Stimulated activated CD8-positive, alpha-beta memory T cell treated with anti-CD3 and anti-CD28 coated beads, Interleukin-4, amount 100 ng/mL, for 48 hours (primary cell): ENCODE measurements at regions not wholly inside any gene's neighbourhood (a gene's known extent, or its start where the extent isn't known, plus 50 kb on each side); places are given as distances from the start of the nearest gene placed in this dataset.

Source experiments
- DNase-seq: peaks from one replicate; pipeline ENCODE4 v3.0.0-alpha.2; 2020

DNA sequence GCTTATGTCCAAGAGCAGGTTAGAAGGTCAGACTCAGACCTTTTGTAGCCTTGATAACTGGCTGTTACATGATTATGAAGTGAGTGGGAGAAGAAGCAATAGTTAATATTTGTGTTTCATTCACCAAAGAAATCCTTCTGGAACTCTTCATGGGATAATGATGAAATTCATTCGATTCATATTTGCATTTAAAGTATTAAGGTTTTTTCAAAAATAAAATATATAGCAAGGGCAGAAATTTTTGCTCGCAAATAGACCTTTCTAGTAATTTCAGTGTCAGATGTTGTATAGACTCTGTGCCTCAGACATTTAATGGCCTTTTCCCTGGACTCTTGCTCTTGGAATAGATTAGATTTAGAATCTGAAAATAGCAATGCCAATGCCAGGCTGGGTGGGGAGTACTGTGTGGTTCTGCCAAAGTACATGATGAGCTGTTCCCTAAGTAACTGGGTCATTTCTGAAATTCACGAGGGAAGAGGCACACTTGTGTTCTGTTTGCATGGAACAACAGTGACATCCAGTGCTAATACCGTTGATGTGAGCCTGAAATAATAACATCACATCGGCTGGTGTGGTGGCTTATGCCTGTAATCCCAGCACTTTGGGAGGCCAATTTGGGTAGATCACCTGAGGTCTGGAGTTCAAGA, 119.2 kb downstream of the MBL2 start:
- no peak for DNase-seq

DNA sequence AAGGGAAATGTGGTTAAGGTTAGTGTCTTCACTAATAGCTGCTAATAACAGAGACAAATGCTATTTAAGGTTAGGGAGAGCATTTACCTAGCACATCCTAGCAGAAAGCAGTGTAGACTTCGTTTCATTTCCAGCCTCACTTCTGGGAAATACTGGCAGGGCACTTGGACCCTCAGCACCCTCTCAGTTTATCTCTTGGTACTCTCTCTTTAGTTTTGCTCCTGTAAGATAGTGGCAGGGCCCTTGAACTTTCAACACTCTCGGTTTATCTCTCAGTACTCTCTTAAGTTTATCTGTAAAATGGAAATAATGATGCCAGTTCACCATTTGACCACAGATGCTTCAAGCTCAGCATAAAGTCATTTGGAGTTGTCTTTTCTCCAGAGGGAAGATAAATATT, 118.4 kb downstream of the MBL2 start:
- no peak for DNase-seq

DNA sequence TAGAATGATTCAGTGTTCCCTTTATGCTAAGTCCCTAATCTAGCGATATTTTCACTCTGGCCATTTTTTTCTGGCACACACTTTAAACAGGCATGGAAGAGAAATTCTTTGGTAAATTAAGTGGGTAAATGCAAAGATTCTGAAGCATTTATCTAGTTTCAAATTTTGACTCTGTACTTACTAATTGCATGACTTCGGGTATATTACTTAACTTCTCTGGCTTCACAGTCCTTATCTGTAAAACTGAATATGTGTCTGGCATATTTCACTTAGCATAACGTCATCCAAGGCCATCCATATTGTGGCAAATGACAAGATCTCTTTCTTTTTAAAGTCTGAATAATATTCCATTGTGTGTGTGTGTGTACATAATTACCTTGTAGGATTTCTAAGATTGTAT, 114.5 kb downstream of the MBL2 start:
- DNase-seq: no peak

DNA sequence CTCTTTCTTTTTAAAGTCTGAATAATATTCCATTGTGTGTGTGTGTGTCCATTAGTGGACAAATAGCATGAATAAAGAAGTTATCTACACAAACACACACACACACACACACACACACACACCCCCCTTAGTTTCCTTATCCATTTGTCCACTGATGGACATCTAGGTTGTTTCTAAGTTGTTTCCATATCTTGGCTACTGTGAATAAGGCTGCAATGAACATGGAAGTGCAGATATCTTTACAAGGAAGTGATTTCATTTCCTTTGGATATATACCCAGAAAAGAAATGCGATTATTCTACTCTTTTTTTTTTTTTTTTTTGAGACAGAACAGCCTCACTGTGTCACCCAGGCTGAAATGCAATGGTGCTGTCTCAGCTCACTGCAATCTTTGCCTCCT, 113.5 kb downstream of the MBL2 start:
- no peak for DNase-seq

DNA sequence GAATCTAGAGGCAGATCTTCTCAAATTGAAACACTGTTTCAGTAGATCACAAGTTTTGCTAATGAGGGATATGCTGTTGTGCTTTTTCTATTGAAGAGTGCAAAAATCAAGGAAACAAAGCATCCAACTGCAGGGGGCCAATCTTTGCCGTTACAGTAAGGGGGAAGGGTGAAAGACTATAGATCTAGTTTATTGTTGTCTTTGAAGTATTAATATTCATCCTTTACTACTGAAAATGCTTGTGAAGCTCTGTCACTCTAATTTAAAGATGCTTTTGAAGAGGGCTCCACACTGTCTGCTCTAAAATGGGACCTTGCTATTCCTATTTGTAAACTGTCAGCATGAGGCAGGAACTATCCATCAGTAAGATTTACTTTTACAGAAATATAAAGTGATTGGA, 110.3 kb downstream of the MBL2 start:
- no peak for DNase-seq

DNA sequence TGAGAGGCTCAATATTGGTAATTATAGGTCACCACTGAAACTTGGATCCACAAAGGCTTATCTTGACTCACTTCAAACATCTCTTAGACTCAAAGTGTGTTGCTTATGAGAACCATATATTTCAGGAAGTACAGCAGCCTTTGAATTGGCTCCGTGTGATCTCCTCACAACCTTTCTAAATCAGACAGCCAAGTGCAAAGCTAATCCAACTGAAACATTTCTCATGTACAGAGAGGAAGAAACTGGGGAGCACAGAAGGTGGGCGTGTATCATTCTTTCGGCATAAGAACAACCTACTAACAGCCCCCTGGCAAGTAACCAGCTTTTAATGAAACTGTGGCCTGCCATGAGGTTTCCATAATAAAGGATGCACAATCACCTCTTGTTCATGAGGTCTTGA, 109.4 kb downstream of the MBL2 start:
- DNase-seq: no peak

DNA sequence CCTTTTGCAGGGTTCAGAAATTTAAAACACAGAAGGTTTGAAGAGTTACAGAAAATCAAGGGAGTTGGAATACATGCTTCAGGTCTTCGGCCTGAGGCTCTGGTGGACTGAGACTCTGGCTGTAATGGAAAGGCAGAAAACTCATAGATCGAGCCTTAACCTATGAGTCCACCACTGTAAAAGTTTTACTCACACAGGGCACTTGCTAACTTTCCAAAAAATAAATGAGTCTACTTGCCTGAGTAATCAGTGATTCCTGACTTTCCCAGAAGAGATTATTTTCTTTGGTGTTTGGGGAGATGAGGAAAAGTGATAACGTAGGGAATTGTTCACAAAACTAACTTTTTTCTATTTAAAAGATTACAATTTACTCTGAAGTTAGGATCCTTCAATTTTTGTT, 108.0 kb downstream of the MBL2 start:
- no peak for DNase-seq

DNA sequence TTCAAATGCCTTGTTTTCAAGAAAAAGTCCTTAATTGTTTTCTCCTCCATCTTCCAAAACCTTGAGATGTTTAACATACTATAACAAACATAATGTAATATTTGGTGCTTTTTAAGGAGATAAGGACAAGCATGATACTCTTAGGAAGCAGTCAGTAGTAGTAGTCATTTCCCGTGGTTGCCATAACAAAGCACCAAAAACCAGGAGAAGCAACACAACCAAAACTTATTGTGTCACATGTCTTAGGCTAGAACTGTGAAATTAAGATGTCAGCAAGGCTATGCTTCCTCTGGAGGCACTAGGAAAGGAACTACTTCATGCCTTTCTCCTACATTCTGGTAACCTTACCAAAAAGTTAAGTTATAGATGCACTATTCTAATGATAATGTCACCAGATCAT, 106.8 kb downstream of the MBL2 start:
- DNase-seq: no peak

DNA sequence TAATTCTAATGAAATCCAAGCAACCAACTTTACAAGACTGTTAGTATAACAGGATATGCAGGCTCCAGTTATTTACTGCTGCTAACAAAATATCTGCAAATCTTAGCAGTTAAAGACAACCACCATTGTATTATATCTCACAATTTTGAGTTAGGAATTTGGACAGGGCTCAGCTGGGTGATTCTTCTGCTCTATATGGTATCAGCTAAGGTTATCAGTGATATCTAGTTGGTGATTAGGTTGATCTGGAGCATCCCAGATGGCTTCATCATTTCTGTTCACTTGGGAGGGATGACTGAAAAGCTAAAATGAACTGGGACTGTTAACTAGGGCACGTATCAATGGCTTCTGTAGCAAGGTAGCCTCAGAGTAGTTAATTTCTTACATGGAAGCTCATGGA, 105.7 kb downstream of the MBL2 start:
- no peak for DNase-seq

DNA sequence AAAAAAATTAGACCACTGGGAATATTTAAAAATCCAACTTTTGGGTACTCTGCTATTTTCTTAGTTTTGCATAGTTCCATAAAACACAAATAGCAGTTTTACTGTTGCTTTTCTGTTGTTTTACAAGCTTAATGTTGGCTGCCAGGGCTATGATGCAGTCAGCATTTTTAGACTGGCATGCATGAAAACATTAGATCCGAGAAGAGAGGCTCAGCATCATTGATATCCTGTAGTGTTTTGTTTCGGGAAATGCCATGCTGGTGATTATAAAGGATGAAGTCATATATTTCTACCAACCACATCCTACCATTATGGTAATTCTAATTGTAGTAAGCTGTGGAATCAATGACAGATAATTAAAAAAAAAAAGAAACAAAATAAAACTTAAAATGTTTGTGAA, 104.6 kb downstream of the MBL2 start:
- DNase-seq: no peak

DNA sequence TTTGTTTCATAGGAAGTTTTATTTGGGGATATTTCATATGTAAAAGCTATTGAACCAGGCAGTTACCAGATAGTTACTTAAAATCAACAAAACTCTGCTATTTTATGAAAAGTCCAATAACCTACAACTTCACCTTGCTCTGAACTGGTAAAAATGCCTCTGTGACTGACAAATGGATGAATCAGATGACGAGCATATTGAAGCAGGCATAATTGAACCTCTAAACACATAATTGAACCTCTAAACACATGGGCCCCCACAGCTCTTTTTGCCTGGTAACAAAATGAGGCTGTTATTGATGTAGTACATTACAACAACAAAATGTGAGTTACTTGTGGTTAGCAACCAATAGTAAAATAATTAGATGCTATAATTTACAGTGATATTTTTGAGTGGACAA, 99.7 kb downstream of the MBL2 start:
- no peak for DNase-seq

DNA sequence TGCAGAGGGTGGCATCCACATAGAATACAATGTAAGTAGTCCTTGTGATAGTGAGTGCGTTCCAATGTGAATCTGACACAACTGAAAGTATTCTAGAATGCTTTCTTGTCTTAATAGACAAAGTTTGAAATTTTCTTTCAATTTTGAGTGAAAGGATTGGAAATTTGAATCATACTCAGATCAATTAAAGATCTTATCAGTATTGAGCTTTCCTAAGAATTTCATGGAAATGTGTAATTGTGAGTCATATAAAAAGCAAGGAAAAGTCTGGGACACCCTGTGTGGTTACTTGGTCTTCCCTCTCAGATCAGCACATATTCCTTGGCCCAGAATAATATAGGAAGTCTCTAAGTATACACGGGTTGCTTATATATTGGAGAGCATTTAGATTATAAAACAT, 99.1 kb downstream of the MBL2 start:
- no peak for DNase-seq

DNA sequence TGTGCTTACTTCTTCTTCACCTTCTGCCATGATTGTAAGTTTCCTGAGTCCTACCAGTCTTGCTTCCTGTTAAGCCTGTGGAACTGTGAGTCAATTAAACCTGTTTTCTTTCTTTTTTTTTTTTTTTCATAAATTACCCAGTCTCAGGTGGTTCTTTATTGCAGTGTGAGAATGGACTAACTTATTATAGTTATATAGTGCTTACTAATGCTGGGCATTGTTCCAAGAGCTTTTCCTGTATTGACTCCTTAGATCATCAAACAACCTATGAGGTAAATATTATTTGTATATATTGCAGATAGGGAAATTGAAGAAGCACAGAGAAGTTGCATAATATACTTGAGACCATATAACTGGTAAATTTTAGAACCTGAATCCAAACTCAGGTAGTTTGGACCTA, 98.1 kb downstream of the MBL2 start:
- DNase-seq: no peak

DNA sequence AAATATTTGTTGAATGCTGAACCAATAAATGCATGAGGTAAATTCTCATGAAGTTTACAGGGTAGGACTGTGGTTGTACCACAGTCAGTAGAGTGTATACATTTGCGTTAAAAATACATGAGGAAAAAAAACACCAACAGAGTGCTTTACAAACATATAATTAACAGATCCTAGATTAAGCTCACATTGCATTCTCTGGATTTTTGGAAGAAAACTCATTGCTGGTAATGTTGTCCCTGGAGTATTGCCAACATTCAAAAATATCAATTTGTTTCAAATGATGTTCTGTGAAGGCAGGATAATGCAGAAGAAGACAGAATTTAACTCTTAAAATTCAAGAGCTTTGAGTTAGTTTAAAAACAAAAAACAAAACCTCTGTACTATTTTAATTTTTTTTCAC, 95.5 kb downstream of the MBL2 start:
- no peak for DNase-seq

DNA sequence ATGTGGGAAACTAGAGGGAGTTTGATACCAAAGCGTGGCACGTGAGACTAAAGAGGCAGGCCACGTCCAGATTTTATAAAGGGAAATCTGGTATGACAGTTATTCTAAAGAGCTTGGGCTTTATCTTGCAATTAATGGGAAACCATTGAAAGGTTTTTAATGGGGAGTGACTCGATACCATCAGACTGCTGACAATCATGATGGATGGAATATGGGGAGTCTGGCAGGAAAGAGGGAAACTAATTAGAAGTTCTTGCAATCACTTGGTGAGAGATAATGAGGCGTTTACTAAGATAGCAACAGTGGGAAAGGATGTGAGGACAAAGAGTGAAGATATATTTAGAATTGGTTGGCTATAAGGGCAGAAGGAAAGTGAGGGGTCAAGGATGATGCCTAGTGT, 94.0 kb downstream of the MBL2 start:
- DNase-seq: no peak

DNA sequence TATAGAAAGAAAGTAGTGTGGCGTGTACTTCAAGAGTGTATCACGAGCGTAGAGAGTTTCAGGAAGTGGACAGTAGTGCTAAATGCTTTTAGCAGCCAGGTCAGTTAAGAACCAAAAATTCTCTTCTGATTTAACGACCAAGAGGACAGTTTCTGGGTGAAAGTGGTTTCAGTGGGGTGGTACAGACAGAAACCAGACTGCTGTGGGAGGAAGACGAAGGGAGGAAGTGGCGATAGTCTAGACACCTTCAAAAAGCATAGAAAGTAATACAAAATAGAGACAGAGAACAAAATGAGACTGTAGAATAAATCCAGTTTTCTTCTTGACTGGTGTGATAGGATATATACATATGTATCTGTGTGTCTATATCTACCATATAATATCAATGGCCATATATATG, 93.5 kb downstream of the MBL2 start:
- no peak for DNase-seq

DNA sequence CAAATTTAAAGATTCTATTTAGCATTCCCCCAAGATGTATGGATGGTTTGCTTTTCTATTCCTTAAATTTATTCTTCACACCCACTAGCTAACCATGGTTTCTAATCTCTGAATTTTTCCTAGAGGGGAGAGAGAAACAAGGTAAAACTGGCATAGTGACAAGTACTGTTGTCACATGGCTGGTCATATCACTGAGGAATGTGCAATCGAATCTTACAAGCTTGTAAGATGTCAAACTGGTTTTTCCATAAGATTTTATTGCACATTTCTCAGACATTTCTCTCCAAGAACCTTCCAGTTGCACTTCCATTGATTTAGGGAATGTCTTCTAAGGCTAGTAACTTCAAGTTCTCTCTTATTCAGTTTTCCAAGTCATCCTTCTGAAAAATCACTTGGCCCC, 89.8 kb downstream of the MBL2 start:
- DNase-seq: no peak

DNA sequence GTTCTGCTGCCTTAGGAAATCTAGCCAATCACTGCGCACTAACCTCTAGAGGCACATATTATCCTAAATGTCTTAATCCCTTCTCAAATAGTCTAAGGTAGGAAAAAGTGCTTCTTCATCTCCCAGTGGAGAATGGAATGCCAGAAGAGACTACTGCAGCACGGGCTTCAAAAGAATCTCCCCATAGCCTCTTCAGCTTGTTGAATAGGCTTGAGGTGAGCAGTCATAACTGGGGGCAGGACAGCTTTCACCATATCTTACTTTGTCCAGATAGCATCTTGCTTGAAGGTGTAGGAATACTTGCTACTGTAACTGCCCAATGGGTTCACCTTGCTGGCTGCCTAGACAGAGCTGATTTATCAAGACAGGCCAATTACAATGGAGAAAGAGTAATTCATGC, 88.8 kb downstream of the MBL2 start:
- DNase-seq: no peak

DNA sequence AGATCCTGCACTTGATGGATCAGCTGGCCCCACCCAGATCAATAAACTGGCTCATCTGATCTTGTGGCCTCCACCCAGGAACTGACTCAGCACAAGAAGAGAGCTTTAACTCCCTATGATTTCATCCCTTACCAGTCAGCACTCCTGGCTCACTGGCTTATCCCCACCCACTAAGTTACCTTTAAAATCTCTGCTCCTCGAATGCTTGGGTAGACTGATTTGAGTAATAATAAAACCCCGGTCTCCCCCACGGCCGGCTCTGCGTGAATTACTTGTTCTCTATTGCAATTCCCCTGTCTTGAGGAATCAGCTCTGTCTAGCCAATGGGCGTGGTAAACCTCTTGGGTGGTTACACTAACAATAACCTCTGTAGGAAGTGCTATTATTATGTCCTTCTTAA, 83.7 kb downstream of the MBL2 start:
- DNase-seq: no peak

DNA sequence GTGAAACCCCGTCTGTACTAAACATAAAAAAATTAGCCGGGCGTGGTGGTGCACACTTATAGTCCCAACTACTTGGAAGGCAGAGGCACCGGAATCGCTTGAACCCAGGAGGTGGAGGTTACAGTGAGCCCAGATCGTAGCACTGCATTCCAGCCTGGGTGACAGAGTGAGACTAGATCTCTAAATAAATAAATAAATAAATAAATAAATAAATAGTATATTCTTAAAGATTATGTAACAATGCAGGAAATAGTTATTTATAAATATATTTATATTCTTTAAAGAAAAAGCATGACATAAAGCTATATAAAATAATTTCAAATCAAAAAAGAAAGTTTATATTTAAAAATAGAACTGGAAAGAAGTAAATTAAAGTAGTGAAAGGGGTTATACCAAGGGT, 76.4 kb downstream of the MBL2 start:
- no peak for DNase-seq

DNA sequence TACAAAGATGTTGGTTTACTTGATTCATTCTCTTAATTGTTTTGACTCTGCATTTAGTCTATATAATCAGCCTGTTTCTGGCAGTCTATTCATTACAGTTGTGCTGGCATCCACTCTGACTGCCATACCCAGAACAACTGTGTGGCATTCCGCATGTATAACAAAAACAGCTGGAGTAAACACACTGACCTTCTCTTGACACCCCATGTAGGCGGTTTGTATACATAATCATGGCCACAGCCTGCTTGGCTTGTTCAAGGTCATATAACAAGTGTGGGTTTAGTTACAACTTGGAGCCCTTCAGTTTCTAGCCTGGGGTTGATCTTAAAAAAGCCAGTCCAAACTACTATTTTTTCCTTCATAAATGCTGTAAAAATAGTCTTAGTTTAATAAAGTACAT, 70.9 kb downstream of the MBL2 start:
- no peak for DNase-seq

DNA sequence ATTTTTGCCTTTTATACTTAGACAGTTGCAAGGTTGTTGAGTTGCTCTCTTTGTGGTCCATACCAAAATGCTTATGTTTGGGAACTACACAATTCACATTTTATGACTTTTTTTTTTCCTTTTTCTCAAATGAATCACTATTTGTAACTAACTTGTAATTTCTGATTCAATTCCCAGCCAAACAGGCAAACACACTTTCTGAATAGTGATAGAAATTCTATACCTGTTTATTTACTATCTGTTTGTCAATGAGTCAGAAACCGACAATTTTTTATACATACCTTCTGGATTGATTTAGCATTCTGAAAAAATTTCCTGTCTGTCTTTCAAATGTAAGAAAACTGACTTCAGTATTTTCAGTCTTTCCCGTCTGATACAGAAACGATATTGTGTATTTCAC, 69.1 kb downstream of the MBL2 start:
- no peak for DNase-seq

DNA sequence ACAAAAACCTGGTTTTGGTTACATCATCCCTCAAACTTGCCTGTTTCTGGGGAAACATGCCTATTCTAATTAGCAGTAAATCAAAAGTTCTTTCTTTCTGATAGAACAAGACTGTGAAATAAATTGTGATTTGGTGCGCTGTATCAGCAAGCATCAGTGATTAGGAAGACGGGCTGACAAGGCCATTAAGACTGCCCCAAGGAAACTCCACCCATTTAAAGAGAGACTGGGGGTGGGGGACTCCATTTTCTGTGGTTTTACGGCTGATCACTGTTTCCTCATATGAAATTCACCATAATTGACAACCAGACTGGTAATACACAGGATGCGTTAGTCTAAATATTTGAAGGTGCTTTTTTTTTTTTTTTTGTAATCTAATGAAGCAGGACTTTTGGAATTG, 68.7 kb downstream of the MBL2 start:
- no peak for DNase-seq

DNA sequence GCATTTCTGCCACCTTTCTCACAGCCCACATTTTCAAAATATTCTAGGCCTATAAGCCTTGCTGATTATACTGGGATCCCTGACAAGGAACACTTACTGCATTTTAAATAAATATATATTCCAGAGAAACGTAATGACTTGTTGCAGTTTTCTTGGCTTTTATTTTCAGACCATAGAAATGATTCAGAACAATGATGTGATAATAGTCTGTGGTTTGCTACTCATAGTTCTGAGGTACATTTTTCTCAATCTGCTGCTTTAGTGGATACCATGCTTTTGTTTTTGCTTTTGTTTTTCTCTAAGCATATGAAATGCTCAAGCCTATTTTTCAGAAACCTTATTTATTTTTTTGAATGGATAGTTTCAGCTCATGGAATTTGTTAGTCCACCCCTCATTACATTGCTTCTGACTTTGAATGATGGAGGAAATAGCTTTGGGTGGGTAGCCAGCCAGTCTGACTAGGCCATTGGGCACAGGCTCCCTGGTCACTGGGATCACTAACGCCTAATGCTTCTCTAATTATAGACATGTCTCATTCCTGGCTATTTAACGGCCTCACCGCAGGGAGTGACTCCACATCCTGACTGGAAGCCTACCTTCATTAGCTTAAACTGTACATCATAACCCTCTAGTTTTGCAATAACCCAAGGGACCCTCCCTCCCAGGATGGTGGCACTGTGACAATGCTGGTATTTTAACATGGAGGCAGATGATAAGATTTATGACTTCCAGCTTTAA, 66.1 kb downstream of the MBL2 start:
- no peak for DNase-seq
